Fibroblast of peridontal ligament (primary cell): ENCODE measurements at regions not wholly inside any gene's neighbourhood (a gene's known extent, or its start where the extent isn't known, plus 50 kb on each side); places are given as distances from the start of the nearest gene placed in this dataset.

Source experiments
- DNase-seq: peaks from one replicate; pipeline ENCODE4 v3.0.0-alpha.2; 2010; ENCODE audit errors: extremely low read depth

DNA sequence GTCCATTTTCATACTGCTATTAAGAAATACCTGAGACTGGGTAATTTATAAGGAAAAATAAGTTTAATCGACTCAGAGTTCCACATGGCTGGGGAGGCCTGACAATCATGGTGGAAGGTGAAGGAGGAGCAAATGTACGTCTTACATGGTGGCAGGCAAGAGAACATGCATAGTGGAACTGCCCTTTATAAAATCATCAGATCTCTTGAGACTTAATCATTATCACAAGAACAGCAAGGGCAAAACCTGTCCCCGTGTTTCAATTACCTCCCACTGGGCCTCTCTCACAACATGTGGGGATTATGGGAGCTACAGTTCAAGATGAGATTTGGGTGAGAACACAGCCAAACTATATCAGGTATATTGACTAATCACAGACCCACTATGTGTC lies 370.2 kb upstream of the USP24 start:
- DNase-seq = no peak

DNA sequence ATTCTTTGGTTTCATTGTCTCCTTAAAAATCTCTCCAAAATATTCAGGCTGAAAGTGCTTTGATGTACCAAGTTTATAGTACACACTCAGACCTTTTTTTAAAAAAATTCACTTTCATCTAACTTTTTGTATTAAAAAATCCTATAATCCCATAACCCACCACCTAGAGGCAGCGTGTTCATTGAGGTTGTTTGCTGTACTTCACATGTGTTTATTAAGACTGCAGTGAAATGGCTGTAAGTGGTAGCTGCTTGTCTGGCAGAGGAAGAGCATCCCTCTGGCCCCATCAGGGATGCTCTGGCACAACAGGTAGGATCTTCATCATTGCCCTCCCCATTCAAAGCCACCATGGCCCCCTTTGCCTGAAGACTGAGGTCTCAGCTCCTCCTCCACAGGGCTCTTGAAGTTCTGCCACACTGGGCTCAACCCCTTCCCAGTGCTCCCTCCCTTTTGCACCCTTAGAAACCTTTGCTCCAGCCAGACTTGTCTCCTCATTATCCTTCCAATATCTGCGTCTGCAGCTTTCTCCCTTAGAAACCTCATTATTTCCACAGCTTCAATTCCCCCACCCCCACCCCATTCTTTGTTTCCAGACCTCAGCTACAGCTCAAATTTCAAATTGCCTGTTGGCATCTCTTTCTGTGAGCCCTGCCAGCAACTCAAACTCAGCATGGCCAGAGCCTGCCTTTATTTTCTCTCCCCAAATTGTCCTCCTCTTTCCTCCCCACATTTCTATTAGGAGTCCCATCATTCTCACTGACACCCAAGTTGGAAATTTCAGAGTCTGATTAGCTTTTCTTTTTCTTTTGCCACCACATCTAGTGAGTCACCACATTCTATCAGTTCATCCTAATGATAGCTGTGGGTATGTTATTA lies 369.6 kb upstream of the USP24 start:
- DNase-seq = peak; percentile 92

DNA sequence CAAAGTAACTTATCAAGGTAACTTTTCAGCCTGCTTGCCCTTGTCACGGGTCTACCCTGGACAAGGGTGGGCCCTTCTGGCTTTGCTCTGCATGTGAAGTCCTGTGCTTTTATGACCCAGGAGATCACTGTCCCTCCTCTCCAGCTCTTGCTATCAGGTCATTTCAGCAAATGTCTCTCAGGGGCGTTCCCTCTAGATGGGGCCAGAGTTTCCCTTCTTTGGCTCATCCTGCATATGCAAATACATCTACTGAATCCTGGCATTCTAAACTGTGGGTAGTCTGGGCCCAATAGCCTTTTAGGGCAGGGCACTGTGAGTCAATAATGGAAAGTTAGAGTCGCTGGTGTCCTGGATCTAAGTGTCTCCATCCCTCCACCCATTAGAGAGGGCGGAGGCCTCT lies 366.9 kb upstream of the USP24 start:
- no peak for DNase-seq

DNA sequence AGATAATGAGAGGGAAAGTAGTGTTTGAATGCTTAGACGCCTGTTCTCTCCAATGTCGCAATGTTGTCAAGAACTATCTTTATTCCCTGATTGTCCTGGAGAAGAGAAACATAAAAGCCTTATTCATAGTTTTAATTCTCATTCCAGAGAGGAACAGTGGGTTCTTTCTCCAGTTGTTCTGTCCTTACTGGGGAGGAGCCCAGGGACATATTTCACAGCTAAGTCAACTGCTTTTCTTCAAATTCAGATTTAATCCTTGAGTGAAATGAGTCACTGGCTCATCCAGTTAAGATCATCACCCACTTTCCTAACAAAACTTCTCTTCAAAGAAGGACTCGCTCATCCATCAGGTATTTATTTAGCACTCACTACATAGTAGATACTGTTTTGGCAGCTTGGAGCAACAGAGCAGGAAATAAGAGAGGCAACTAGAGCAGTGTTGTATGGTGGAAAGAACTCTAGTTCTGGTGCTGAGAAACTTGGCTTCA lies 365.7 kb upstream of the USP24 start:
- DNase-seq = peak; percentile 90

DNA sequence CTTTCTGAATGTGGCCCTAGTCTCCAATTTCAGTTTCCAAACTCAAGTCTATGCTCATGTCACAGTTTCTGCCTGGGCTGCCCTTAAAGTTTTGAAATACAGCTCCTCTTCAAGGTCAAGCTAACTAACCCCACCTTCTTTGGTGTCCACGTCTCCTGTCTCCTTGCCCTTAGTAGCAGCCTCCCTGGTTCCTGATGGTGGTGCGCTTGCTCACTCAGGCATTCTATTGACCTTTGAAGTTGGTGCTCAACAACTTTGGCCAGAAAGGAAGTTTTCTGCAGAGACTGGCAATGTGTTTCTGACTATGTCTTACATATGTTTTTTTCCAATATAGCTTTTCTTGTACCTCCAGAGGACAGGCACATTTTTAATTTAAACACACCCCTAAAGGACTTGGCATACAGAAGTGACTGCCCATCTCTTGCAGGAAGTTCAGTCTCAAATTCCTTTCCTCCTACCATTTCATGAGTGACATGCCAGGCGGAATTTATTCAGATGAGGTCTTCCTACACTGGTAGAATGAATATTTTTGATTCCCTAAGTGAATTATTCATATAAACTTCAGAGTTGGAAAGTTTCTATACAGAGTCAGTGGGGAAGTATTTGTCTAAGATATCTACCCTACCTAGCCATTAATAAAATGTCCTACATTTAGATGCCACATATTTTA lies 364.3 kb upstream of the USP24 start:
- DNase-seq = no peak

DNA sequence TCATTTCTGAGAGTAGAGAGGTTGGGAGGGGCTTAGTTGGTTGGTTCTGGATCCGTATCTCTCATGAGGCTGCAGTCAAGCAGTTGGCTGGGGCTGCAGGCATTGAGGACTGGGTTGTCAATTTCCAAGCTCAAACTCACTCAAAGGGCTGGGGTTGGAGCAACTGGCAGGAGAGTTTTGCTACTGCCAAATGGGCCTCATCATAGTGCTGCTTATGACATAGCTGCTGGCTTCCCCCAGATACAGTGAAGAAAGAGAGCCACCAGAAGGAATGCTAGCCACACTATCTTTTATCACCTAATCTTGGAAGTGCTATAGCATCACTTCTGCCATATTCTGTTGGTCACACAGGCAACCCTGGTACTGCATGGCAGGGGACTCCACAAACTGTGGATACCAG lies 363.5 kb upstream of the USP24 start:
- no peak for DNase-seq

DNA sequence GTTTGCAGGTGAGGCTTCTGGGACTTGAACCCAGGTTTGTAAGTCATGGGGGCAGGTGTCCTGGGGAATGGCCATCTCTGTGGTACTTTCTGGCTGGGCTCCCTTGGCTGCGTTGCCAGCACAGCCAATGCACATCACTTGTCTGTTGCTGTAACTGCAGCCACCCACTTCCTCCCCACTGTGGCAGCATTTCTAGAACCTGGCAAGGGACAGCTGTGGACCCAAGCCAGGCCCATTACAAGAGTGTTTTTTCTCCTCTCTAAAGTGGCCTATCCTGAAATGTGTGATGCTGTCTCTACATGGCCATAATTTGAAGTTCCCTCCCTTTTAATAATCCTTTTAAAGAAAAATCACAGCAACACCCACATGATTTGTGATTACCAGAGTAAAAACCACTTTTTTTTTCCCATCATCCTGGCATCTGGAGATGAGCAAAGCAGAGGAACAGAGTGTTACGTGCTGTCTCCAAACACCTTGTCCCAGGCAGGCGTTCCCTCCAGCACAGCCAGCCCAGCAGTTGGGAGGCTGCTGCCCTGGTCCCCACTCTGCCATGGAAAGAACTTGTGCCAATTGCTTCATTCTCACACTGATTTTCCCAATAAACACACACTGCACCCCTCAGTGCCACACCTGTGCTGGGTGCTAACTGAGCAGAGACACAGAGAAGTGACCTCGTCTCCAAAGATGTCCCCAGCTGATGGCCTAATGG lies 360.6 kb upstream of the USP24 start:
- no peak for DNase-seq

DNA sequence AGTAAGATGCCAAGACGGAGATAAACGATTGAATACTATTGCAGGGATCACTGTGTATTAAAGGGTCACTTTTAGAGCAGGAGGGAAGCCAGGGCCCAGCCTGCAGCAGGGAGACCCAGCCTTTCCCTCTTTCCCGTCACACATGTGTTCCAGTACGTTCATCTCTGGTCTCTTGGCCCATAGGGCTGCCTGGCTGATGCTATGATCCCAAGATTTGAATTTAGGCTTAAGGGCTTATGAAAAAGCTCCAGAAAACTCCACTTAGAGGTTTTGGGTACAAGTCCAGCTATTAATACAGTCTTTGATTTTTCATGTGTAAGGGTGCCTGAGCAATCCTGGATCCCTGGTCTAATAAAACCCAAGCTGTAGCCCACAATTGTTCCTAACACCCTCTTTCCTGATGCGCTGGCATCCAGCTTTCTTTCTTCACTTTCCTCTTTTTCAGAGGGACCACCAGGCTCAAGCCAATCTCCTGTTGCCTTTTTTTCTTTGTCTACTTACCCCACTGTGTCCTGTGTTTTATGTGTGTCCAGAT lies 359.6 kb upstream of the USP24 start:
- no peak for DNase-seq

DNA sequence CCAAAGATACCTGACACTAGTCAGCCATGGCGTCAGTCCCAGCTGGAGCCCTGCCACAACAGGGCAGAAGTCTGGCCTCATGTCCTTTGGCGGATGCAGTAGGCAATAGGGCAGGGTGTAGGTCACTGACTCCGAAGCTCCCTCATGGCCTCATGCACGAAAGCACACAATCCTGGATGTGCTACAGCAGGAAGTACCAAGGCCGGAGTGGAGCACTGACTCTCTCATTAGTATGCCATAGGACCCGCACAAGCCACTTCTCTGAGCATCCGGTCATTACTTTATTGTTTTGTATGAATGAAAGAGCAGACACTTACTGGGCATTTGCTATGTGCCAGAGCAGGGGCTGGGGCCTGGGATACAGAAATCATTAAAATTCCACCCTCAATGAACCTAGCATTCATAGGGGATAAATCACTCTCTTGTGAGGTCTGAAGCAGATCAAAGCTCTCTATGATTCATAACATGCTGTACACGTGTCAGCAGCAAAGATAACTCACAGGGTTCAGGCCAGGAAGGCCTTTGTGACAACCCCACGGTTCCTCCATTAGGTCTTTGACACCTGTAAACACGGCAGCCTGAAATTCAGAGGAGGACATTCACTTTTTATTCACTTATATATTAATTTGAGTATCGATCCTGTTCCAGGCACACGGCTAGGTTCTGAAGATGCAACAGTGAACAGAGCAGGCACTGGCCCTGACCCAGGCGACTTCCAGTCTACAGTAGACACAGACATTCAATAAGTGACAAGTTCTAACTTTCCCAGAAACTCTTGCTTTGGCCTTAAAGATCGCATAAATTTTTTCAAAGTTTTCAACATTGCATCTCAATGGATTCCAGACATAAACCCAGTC lies 357.9 kb upstream of the USP24 start:
- peak; percentile 63 for DNase-seq

DNA sequence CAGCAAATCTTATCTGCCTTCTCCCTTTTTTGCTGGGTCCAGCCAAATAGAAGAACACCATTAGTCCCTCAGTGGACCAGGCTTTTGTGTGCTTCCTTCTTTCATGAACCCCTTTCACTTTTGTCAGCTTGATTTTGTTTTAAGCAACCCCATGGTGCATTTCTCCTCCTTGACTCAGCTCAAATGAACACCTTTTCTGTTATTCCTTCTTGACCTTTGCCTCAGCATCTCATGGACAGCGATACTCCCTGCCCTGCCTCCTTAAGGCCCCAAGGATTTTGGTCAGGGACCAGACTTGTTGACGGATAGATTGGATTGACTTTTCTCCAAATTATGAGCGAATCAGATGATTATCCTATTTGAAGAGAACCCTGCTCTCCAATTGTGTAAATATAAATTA lies 356.6 kb upstream of the USP24 start:
- DNase-seq = peak; percentile 83

DNA sequence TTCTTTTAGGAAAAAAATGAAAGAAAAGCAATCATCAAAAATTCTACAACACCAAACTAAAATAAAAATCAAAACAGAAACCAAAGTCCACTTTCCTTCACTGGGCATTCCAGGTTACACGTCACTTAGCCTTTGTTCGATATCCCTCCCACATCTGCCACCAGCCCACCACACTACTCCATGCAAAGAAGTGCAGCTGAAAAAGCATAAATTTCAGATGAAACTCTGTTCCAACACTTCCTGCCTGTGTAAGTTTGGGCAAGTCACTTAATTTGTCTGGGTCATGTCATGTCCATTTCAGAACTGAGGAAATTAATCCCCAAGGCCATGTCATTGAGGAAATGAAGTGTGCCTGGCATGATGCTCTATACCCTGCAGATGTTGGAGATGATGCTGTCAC lies 354.3 kb upstream of the USP24 start:
- no peak for DNase-seq

DNA sequence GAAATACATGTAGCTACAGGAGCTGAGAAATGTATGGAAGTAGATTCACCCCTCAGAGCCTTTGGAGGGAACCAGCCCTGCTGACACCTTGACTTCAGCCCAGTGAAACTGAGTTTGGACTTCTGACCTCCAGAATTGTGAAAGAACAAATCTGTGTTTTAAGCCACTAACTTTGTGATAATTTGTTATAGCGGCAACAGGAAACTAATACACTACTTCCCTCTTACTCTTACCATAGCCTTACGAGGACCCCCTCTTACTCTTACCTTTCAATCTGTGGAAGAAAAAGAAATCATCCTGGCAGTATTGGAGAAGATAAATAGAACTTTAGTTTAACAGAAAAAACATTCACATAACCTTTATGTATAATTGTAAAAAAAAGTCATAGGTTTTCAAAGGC lies 353.6 kb upstream of the USP24 start:
- DNase-seq = no peak

DNA sequence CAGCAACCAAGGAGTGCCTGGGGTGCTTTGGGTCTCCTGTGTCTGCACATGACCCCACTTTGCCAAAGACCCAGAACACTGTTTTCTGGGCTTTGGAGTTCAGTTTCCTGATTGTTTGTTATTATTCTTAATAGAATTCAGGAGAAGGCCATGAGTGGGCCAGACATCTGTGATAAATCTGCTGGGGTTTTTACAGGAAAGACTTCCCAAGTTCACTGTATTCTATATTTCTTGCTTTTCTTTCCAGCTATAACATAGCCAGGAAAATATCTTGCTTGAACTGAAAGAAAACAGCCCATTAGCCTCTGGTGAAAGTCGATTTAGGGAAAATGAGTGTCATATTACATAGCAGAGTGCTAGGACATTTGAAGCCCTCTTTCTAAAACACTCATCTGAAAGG lies 345.1 kb upstream of the USP24 start:
- DNase-seq = peak; percentile 67

DNA sequence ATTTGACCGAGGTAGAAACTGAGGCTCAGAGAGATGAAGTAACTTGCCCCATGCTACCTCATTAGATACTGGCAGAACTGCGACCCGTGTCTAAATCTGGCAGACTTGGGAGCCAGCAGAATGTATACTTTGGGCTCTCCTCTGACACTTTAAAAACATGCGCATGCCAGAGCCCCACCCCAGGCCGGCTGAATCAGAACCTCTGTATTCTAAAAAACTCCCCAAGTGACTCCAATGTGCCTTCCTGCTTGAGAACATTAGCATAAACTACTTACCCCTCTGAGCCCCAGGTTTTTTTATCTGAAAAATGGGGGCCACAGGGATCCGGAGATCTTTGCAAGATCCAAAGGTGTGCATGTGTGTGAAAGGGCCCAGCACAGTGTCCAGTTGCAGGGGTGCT lies 344.7 kb upstream of the USP24 start:
- DNase-seq = no peak

DNA sequence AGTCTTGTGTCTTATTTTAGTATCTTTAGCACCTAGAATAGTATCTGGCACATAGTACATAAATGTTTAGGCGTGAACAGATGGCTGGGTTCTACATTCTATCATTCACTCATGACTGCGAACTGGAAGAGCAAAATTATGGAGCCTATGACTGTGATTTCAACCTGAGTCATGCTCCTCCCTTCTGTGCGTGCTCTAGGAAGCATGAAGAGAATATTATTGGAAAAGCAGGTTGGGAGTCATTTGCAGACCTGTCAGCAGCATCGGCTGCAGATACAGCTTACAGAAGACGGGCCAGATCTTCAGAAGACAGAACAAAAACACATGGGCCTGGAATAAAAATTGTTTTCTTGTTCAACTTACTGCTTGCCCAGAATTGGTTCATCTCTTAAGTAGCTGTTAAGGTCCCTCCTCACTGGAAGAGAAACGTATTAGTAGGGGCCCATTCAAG lies 344.0 kb upstream of the USP24 start:
- DNase-seq = no peak

DNA sequence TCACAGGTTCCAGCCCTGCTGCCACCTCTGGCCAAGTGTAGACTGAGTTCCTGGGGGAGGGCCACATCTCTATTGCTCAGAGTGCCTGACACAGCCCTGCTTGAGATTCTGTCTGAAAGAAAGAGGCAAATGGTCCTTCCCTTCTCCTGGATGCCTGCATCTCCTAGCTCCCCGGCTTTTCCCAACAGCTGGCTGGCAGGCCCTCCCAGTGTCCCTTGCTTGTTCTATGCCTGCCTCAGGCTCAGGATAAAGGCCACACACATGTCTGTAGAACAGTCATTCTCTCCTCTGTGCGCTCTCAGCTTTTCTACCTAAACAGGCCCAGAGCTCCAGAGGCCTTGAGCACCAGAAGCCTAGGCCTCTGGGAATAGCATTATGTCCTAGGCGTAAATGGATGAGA lies 343.4 kb upstream of the USP24 start:
- DNase-seq = no peak

DNA sequence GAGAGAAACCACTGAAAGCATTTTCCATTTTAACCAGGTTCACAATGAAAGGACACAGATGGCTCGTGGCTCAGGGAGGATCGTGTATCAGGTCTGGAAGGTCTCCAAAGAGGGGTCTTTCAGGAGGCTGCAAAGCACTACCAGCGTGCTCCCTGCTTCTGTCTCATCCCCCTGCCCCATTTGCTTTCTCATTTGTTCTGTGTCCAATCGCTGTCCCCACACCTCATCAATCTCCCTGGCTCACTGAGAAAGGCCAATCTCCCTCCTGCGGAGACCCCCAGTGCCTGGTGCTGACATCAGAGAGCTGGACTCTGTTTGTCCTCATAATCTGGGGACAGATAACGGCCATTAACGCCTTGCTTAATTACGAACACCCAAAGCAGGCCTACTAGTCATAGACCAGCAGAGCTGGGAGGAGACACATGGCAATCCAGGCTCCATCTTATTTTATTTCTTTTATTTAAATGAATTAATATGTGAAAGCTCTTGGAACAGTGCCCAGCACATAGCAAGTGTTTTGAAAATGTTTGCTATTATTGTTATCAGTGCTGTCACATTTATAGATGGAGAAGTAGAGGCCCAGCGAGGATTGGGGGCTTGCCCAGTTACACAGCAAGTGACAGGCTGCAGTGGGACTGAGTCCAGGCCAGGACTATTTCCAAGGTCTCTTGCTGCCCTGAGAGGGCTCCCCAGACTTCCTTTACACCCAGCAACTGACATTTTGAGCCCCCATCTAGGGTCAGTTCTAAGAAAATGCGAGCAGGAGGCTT lies 341.0 kb upstream of the USP24 start:
- DNase-seq = no peak

DNA sequence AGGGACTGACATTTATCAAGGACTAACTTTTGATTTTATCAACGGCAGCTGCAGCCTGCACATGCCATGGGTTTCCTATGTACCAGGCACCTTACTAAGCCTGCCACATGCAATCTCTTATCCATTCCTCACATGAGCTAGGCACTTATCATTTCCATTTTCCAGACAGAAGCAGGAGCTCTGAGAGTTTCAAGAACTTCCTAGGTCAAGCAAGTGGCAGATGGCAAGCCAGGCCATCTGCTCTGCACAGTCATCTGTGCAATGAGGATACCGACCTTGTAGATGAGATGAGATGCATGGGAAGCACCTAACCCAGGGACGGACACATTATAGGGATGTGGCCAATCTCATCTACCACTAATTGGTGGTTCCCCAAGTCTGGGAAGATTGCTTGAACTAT lies 339.4 kb upstream of the USP24 start:
- DNase-seq = no peak

DNA sequence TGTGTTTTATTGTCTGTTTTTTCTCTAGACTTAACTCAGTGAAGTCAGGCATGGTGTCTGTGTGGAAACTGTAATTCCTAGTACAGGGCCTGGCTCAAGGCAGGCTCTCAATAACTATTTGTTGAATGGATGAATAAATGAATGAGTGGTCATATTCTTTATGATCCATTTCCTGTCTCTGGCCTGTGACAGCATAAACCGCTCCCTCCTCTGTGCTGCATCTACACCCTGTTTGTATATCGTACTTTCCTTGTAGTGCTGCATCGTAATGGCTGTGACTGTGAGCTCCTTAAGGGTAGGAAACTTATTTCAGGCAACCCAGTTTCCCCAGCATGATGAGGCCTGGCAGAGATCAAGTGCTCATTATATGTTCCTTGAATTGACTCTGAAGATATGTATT lies 337.5 kb upstream of the USP24 start:
- no peak for DNase-seq

DNA sequence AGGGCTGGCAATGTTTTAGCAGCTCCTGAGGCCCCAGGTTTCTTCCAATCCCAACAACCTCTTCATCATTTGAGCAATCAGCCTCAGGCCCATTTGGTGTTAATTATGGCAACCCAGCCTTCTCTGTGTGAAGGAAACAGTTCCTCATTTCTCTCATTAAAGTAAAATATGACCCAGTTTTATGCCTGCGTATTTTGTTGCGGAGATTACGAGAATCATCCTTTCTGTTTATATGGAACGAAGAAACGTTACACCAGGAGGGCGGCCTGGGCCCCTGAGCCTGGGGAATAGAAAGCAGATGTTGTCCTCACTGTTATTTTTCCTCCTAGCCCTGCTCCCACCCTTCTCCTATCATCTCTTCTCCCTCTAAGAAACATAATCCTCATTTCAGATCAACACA lies 332.2 kb upstream of the USP24 start:
- peak; percentile 86 for DNase-seq

DNA sequence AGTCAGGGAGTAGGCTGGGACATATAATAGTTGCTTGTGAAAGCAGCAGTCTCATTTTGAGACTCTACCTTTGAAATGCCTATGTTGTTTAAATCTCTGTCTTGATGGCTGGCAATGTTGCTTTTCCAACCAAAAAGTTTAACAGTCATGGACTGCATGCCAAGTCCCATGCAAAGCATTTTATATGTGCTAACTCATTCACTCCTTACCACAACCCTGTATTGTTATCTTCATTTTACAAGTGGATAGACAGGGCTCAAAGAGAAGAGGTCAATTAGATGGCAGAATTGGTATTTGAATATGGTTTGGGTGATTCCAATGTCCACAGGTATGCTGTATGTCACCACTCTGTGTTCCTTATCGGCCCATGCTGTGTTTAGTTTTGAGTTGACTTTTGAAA lies 331.4 kb upstream of the USP24 start:
- peak; percentile 51 for DNase-seq
